Kidney tubule cell (primary cell): ENCODE measurements at regions not wholly inside any gene's neighbourhood (a gene's known extent, or its start where the extent isn't known, plus 50 kb on each side); places are given as distances from the start of the nearest gene placed in this dataset.

ENCODE experiments used
- DNase-seq: peaks from one replicate; pipeline ENCODE4 v3.0.0-alpha.2; 2018; ENCODE audit warnings: low spot score

- DNase-seq = no peak
Observed at GRCh38 chr15:97171556-97171955, 788.9 kb upstream of the ARRDC4 start.

- no peak for DNase-seq
Observed at GRCh38 chr15:97174886-97175540, 785.5 kb upstream of the ARRDC4 start.

GRCh38 chr15:97177151-97177577, 783.3 kb upstream of the ARRDC4 start:
- no peak for DNase-seq

- no peak for DNase-seq
Observed at GRCh38 chr15:97182581-97182980, 777.9 kb upstream of the ARRDC4 start.

GRCh38 chr15:97189162-97189780, 771.2 kb upstream of the ARRDC4 start:
- no peak for DNase-seq

GRCh38 chr15:97194750-97195149, 765.8 kb upstream of the ARRDC4 start:
- no peak for DNase-seq

- no peak for DNase-seq
Observed at GRCh38 chr15:97196048-97197014, 764.2 kb upstream of the ARRDC4 start.

- no peak for DNase-seq
Observed at GRCh38 chr15:97199393-97200051, 761.0 kb upstream of the ARRDC4 start.

- DNase-seq = no peak
Observed at GRCh38 chr15:97200161-97200560, 760.3 kb upstream of the ARRDC4 start.

GRCh38 chr15:97210277-97210676, 750.2 kb upstream of the ARRDC4 start:
- no peak for DNase-seq

GRCh38 chr15:97215629-97216028, 744.9 kb upstream of the ARRDC4 start:
- no peak for DNase-seq

- no peak for DNase-seq
Observed at GRCh38 chr15:97224191-97224641, 736.3 kb upstream of the ARRDC4 start.

- peak; percentile 68 for DNase-seq
Observed at GRCh38 chr15:97234851-97235610, 725.5 kb upstream of the ARRDC4 start.

- DNase-seq = no peak
Observed at GRCh38 chr15:97235611-97235985, 724.9 kb upstream of the ARRDC4 start.

GRCh38 chr15:97236140-97236539, 724.4 kb upstream of the ARRDC4 start:
- no peak for DNase-seq

GRCh38 chr15:97237160-97237559, 723.3 kb upstream of the ARRDC4 start:
- DNase-seq = no peak

- no peak for DNase-seq
Observed at GRCh38 chr15:97248376-97248775, 712.1 kb upstream of the ARRDC4 start.

GRCh38 chr15:97259943-97260342, 700.6 kb upstream of the ARRDC4 start:
- DNase-seq = no peak

GRCh38 chr15:97301166-97301565, 659.3 kb upstream of the ARRDC4 start:
- no peak for DNase-seq

- DNase-seq = peak; percentile 32
Observed at GRCh38 chr15:97316362-97316761, 644.1 kb upstream of the ARRDC4 start.

- no peak for DNase-seq
Observed at GRCh38 chr15:97317163-97317562, 643.3 kb upstream of the ARRDC4 start.
